Activated B cell treated with CpG ODN at 0.5 μM for 24 hours (primary cell): ENCODE measurements at regions not wholly inside any gene's neighbourhood (a gene's known extent, or its start where the extent isn't known, plus 50 kb on each side); places are given as distances from the start of the nearest gene placed in this dataset.
"Not testable (repeated sequence)": the region's sequence is repeated elsewhere in the genome, so short reads cannot be mapped to it uniquely, and the experiment has no call there.

Source experiments
- ATAC-seq: fragments of 200-7000 bp; cut with Tn5 transposase; one replicate; pipeline ENCODE4 v1.10.0; 2021; ENCODE audit warnings: low read depth, mild to moderate bottlenecking, moderate library complexity
- CTCF ChIA-PET: fragments of 350-600 bp; sonication (Branson Sonifier 250); formaldehyde crosslinking; loops from one replicate; lab custom pipeline; 2021; ENCODE audit warnings: antibody characterized with exemption; lab: Charles Lee
- POLR2A ChIA-PET: fragments of 350-600 bp; sonication (Branson Sonifier 250); formaldehyde crosslinking; loops from one replicate; lab custom pipeline; 2021; ENCODE audit warnings: antibody characterized with exemption; lab: Charles Lee
- DNase-seq: peaks from one replicate; pipeline ENCODE4 v3.0.0; 2022
- H3K27ac Mint-ChIP-seq: one replicate; pipeline ENCODE4 v1.8.0; 2020; ENCODE audit warnings: mixed read lengths
- H3K27me3 Mint-ChIP-seq: one replicate; pipeline ENCODE4 v1.8.0; 2021; ENCODE audit warnings: mixed read lengths
- H3K36me3 Mint-ChIP-seq: one replicate; pipeline ENCODE4 v1.8.0; 2021; ENCODE audit warnings: low read depth, mixed read lengths
- H3K4me1 Mint-ChIP-seq: one replicate; pipeline ENCODE4 v1.8.0; 2021; ENCODE audit warnings: mixed read lengths
- H3K4me3 Mint-ChIP-seq: one replicate; pipeline ENCODE4 v1.8.0; 2020; ENCODE audit warnings: mild to moderate bottlenecking, mixed read lengths
- H3K9me3 Mint-ChIP-seq: one replicate; pipeline ENCODE4 v1.8.0; 2020; ENCODE audit warnings: mixed read lengths
- intact Hi-C: fragments of 100-400 bp; cut with micrococcal nuclease; formaldehyde crosslinking; loops from one replicate; pipeline ENCODE4 v1.15.1; 2024

DNA sequence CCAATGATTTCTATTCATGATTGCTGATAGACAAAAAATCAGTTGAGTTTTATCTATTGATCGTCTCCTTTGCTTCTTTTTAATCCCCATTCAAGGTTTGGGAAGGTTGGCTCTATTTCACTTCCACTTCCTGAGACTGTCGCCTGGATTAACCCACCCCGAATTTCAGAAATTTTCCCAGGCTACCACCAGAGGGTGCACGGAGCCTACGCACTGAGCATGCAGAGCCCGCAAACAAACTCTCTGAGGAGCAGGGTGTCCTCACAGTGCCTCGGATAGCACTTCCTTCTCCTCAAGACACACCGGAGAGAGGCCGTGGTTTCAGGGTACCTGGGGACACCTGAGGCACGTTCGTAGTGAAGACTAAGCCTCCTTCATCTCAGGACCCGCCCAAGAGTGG, 150.5 kb downstream of the CDY2A start:
- H3K36me3 Mint-ChIP-seq, H3K9me3 Mint-ChIP-seq, H3K27ac Mint-ChIP-seq, CTCF ChIA-PET, H3K4me1 Mint-ChIP-seq, POLR2A ChIA-PET, H3K4me3 Mint-ChIP-seq, intact Hi-C loops, DNase-seq, H3K27me3 Mint-ChIP-seq, ATAC-seq: not testable (repeated sequence)

DNA sequence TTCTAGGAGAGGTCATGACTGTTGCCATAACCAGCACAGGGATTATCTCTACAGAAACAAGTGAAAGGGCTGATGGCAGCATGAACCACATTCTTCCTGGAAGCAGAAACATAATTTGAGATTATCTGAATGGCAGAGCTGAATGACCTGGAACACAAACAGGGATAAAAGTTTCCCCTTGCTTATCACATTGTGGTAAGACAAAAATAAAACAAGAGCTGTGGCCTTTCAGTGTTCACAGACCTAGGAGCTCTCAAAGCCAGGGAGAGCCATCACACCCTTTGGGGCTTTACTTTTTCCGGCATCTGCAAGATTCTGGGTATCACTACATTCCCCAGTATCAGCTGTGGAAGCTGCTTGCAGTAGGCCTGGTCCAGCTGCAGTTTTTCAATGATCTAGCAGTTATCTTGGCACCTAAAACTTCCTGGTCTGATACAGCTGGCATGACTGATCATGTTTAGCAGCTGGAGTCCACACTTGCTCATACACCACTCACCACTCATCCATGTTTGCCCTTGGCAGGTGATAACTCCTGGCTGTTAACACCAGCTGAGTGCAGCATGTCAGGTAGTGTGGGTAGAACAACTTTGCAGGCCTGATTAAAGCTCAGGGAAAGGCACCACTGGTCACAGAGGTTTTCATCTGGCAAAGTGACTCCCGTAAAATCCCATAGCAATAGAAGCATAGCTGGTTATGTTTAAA, 163.5 kb downstream of the CDY2A start:
- intact Hi-C loops, H3K4me1 Mint-ChIP-seq, DNase-seq: not testable (repeated sequence)

DNA sequence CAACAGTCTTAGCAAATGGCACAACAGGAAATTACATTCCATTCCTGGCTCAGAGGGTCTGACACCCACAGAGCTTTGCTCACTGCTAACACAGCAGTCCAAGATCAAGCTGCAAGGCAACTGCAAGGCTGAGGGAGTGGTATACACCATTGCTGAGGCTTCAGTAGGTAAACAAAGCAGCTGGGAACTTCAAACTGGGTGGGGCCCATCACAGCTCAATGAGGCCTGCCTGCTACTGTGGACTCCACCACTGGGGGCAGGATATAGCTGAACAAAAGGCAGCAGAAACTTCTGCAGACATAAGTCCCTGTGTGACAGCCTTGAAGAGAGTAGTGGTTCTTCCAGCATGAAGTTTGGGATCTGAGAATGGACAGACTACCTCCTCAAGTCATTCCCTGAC, 212.0 kb downstream of the CDY2A start:
- POLR2A ChIA-PET, CTCF ChIA-PET, H3K36me3 Mint-ChIP-seq, DNase-seq, ATAC-seq, H3K4me3 Mint-ChIP-seq, intact Hi-C loops, H3K27ac Mint-ChIP-seq, H3K27me3 Mint-ChIP-seq, H3K9me3 Mint-ChIP-seq, H3K4me1 Mint-ChIP-seq: not testable (repeated sequence)

More for the DNA sequence above, 163.5 kb downstream of the CDY2A start:
- H3K4me3 Mint-ChIP-seq, H3K27ac Mint-ChIP-seq, POLR2A ChIA-PET, CTCF ChIA-PET, ATAC-seq, H3K27me3 Mint-ChIP-seq, H3K9me3 Mint-ChIP-seq, H3K36me3 Mint-ChIP-seq: not testable (repeated sequence)

DNA sequence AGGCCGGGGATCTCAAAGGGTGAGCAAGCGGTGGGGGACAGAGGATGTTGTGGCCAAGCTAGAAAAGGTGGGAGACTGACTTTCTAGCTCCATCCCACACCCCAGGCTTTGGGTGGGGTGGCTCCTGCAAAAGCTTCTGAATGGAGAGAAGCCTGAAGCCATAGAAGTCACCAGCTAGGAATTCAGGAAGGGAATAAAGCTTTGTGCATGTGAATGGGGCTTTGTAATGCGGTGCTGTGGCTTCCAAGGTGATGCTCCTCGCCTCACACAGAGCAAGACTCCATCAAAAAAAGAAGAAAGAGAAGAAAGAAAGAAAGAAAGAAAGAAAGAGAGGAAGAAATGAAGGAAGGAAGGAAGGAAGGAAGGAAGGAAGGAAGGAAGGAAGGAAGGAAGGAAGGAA, 237.0 kb downstream of the CDY2A start:
- ATAC-seq, H3K27ac Mint-ChIP-seq, H3K9me3 Mint-ChIP-seq, intact Hi-C loops, H3K27me3 Mint-ChIP-seq, CTCF ChIA-PET, POLR2A ChIA-PET, H3K36me3 Mint-ChIP-seq, H3K4me1 Mint-ChIP-seq, DNase-seq, H3K4me3 Mint-ChIP-seq: not testable (repeated sequence)

DNA sequence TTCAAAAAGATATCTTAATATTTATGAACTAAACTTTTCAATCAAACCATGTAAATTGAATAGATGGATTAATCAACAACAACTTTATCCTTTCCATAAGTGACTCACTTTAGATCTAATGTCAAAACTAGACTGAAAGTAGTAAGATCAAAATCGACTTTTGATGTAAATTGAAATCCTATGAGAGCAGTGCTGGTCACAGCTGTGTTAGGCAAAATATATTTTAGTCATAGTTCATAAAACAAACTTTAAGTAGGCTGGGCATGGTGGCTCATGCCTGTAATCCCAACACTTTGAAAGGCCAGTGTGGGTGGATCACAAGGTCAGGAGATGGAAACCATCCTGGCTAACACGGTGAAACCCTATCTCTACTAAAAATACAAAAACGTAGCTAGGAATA, 245.5 kb downstream of the CDY2A start:
- H3K27me3 Mint-ChIP-seq, CTCF ChIA-PET, H3K9me3 Mint-ChIP-seq, intact Hi-C loops, POLR2A ChIA-PET, H3K36me3 Mint-ChIP-seq, H3K27ac Mint-ChIP-seq, DNase-seq, H3K4me3 Mint-ChIP-seq, H3K4me1 Mint-ChIP-seq, ATAC-seq: not testable (repeated sequence)

DNA sequence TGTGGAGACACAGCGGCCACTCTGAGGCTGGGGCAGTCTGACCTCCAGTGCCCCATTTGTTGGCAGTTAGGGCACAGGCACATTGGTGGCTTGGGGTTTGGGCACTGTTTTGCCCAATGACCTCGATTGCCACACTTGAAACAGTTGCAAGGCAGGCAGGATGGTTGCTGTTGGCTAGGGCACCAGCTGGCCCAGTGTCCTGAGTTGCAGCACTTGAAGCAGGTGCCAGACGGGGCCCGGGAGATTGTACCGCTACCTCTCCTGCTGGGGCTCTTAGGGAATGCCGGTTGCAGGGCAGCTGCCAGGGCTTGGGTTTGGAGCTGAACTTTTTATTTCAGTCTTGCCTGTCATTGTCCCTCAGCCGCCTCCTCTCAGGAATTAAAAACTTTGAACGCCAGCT, 252.2 kb upstream of the HSFY1 start:
- POLR2A ChIA-PET, ATAC-seq, H3K9me3 Mint-ChIP-seq, H3K36me3 Mint-ChIP-seq, intact Hi-C loops, H3K27ac Mint-ChIP-seq, CTCF ChIA-PET, H3K4me3 Mint-ChIP-seq, H3K27me3 Mint-ChIP-seq, H3K4me1 Mint-ChIP-seq, DNase-seq: not testable (repeated sequence)

DNA sequence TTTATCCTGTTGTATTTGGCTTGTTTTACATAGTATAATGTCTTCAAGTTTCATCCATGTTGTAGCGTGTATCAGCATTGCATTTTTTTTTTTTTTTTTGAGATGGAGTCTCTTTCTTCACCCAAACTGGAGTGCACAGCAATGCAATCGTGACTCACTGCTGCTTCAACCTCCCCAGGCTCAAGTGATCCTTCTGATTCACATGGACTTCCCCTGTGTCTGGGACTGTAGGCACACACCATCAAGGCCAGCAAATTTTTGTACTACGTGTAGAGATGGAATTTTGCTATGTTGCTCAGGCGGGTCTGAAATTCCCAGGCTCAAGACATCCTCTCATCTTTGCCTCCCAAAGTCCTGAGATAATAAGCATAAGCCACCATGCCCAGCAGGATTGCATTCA, 248.1 kb upstream of the HSFY1 start:
- intact Hi-C loops, H3K36me3 Mint-ChIP-seq, ATAC-seq, H3K4me3 Mint-ChIP-seq, DNase-seq, H3K27me3 Mint-ChIP-seq, H3K27ac Mint-ChIP-seq, CTCF ChIA-PET, H3K4me1 Mint-ChIP-seq, POLR2A ChIA-PET, H3K9me3 Mint-ChIP-seq: not testable (repeated sequence)

DNA sequence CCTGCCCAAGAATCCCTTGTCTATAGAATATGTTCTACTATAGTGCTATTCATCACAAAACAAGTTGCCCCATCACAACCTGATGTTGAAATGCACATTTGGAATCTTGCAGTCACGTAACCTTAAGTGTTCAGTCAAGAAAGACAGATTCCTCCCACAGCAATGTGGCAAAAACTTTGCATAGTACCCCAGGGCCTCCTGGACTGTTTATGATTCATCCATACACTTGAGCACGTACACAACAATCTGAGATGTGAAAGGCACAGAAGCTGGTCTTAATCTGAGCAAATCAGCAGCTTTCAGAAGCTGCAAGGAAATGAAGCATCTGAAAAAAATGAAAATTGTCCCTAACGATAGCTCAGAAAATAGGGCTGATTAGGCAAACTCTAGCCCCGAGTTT, 240.2 kb upstream of the HSFY1 start:
- CTCF ChIA-PET, POLR2A ChIA-PET, H3K4me3 Mint-ChIP-seq, DNase-seq, H3K9me3 Mint-ChIP-seq, intact Hi-C loops, H3K4me1 Mint-ChIP-seq, ATAC-seq, H3K36me3 Mint-ChIP-seq, H3K27me3 Mint-ChIP-seq, H3K27ac Mint-ChIP-seq: not testable (repeated sequence)

DNA sequence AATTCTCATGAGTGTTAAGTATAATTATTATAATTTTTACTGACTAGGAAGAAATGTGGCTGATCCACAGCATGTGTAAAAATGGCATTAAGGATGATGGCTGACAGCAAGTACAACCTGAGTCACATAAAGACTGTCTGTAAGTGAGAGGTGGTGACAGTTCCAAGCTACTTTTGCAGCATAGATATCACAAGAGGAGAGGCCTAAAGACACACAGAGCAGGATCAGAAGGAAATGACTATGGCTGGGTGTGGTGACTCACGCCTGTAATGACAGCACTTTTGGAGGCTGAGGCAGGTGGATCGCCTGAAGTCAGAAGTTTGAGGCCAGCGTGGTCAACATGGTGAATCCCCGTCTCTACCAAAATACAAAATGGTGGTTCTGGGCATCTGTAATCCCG, 234.7 kb upstream of the HSFY1 start:
- H3K27me3 Mint-ChIP-seq, POLR2A ChIA-PET, H3K36me3 Mint-ChIP-seq, CTCF ChIA-PET, H3K4me1 Mint-ChIP-seq, H3K4me3 Mint-ChIP-seq, ATAC-seq, H3K27ac Mint-ChIP-seq, DNase-seq, H3K9me3 Mint-ChIP-seq, intact Hi-C loops: not testable (repeated sequence)

DNA sequence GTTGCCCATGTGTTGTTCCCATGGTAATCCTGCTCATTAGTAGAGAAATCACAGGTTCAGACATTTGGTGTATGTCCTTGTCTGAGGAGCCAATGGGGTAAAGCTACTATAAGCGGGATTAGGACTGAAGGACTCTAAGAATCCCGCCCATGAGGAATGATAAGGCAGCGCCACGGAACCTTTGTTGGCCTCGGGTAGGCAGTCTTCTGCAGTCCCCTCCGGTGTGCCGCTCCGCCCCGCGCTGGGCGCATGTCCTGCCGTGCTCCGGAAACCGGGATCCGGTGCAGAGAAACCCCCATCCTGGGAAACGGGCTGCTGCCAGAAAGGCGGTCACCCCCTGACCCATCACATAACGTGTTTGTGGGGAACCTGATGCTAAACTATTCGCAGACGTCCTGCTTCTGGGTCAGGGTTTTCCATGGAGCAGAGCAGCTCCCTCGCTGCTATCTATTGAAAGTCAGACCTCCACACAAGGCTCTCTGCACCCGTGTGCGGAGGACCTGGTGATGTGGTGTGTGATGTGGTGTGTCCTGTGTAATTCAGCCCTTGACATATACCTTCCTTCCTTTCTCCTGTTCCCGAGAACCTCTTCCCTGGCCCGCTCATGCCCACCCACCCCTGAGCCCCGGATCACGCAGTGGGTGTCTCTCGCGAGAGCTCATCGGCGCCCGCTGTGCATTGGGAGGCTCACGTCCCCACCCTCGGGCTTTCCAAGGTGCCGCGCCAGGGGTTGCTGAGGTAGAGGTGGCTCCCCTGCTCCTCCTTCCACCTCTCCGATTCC, 220.8 kb upstream of the HSFY1 start:
- CTCF ChIA-PET, POLR2A ChIA-PET, DNase-seq, H3K27ac Mint-ChIP-seq, intact Hi-C loops, H3K4me3 Mint-ChIP-seq, H3K27me3 Mint-ChIP-seq, H3K9me3 Mint-ChIP-seq, H3K36me3 Mint-ChIP-seq, H3K4me1 Mint-ChIP-seq, ATAC-seq: not testable (repeated sequence)

DNA sequence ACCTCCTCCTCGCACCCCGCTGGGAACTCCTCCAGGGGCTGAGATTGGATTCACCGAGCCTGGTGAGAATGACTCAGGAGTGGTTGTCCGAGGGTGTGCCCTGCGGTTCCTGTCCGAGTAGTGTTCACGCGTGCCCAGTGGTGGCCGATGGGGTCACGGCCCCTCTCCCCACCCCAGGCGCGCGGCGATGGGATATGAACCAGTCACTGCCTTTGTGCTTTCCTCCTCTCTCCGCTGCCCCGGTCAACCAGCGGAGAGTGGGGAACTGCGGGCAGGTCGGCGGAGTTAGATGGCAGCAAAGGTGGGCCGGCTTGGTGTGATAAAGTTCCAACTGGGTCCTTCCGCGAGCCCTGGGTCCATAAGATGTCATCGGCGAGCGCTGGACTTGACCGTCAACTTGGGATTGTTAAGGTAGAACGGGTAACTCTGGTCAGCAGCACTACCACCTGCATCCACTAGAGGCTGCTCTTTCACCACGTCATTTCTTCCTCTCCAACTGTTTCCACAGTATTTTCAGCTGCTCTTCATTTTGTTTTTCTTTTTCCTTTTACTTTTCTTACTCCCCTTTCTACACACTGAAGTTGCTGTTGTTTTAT, 220.1 kb upstream of the HSFY1 start:
- intact Hi-C loops, POLR2A ChIA-PET, H3K27ac Mint-ChIP-seq, H3K9me3 Mint-ChIP-seq, CTCF ChIA-PET, DNase-seq, H3K27me3 Mint-ChIP-seq, H3K4me3 Mint-ChIP-seq, H3K4me1 Mint-ChIP-seq, H3K36me3 Mint-ChIP-seq: not testable (repeated sequence)
- peak; percentile 42 for ATAC-seq

DNA sequence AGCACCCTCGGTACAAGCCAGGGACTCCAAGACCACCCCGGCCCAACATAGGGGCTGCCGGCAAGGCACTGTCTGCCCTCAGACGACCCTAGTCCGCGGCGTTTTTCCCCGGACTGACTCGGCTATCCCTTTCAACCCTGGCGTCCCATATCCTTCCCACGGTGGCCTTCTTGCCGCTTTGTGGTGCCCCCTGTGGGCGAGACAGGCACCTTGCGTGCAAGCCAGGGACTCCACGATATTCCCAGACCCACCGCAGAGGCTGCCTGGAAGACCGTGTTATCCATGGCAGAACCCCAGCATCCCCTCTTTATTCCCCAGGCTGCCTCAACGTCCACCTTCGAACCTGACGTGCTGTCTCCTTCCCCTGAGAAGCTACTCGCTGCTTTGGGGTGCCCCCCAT, 204.0 kb upstream of the HSFY1 start:
- DNase-seq, H3K27me3 Mint-ChIP-seq, H3K27ac Mint-ChIP-seq, ATAC-seq, intact Hi-C loops, H3K9me3 Mint-ChIP-seq, POLR2A ChIA-PET, CTCF ChIA-PET, H3K4me3 Mint-ChIP-seq, H3K36me3 Mint-ChIP-seq, H3K4me1 Mint-ChIP-seq: not testable (repeated sequence)
